GM21515 (cell line): ENCODE measurements at regions not wholly inside any gene's neighbourhood (a gene's known extent, or its start where the extent isn't known, plus 50 kb on each side); places are given as distances from the start of the nearest gene placed in this dataset.

Source experiments
- ATAC-seq: cut with Tn5 transposase; IDR thresholded peaks from one replicate; pipeline ENCODE4 v1.9.1; 2021; ENCODE audit not compliant: unreplicated experiment

DNA sequence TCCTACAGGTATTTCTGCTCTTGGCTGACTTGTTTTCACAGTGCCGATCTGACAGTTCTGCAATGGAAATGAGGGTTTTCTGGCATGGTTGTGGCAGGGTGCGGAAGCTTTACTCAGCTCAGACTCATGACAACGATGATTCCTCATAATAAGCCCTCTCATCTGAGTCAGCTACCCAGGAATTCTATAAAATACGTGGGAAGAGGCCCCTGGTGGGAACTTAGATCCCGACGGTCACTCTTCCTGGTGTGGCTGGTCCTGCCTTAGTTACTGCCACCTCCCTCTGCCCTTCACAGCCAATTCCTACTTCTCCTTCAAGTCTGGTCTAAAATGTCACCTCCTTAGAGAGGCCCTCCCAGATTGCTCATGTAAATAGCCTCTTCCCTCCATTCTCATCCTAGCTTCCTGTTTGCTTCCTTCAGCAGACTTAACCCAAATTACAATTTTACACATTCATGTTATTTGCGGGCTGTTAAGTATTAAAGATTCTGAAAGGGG, 104.2 kb upstream of the MAP1LC3B2 start:
- ATAC-seq: no peak

DNA sequence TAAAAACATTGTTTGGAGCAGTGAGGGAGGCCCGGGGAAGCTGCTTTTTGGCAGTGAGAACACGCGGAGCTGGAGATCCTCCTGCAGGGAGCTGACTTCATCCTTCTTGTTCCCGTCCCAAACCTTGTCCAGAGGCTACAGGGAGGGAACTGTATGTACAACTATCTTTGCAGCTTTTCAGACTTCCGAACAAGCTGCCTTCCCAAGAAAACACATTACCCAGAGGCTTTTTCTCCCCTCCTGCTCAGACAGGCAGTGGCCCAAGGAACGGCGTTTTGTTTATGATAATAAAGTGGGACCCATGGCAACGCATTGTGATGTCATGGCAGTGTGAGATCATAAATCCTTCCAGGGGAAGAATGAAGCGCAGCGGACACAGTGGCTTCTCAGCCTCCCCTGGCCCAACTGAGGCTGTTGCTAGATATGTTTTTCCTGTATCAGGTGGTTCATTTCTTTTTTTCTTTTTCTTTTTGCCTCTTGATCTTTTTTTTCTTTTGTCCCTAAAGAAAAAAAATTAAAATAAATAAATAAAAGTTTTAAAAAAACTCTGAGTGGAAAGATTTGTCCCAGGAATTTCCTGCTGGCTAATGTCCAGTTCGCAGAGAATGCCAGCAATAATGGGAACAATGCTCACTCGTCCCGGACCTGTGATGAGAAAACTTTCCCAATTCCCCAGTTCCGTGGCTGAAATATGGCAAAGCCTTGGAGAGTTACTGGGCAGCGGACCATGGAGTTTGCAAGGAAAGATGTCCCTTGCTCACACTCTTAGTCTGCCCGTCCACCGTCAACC, 103.4 kb upstream of the MAP1LC3B2 start:
- ATAC-seq: no peak

DNA sequence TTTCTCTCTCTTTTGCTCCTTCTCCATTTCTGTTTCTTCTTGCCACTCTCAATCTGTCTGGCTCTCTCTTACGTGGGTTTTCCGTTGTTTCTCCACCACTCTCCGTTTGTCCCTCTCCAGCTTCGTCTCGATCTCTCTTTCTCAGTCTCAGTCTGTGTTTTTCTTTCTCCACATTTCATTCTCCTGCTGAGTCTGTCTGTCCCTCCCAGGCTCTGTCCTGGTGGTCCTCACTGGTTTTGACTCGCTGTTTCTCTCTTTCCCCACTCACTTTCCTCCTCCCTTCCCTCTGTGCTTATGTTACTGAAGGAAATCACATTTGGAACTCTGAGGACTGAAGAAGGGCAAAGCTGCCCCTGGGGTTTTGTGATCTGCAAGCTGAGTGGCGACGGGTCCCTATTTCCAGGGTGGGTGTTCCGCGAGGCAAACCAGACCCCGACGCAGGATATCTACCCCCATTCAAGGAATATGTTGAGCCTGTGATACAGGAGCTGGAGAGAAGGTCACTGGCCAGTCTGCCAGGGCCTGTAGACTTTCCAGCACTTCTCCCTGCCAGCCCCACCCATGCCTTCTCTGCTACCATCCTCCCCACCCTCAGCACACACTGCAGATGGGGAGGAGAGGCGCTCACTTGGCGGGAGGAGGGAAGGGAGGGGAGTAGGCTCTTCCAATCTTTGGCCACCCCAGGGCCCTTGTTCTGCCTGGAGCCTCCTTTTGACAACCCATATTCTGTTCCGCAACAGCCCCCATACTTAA, 102.7 kb upstream of the MAP1LC3B2 start:
- no peak for ATAC-seq

DNA sequence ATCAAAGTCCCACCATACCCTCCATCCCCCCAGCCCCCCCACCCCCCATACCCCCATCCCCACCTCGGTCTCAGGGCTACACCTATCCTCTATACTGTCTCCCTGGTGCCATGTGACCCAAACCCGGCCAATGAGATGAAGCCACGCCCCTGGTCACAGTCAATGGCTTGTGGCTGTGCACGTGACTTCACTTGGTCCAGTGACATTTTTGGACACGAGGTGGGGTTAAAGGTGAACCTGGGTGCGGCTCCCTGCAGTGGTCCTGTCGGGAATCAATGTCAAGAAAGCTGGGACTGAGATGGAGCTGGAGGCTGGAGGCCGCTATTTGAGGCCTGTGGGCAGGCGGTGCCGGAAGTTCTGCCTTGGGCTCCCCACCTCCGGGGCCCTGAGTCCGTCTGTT, 100.7 kb upstream of the MAP1LC3B2 start:
- no peak for ATAC-seq

DNA sequence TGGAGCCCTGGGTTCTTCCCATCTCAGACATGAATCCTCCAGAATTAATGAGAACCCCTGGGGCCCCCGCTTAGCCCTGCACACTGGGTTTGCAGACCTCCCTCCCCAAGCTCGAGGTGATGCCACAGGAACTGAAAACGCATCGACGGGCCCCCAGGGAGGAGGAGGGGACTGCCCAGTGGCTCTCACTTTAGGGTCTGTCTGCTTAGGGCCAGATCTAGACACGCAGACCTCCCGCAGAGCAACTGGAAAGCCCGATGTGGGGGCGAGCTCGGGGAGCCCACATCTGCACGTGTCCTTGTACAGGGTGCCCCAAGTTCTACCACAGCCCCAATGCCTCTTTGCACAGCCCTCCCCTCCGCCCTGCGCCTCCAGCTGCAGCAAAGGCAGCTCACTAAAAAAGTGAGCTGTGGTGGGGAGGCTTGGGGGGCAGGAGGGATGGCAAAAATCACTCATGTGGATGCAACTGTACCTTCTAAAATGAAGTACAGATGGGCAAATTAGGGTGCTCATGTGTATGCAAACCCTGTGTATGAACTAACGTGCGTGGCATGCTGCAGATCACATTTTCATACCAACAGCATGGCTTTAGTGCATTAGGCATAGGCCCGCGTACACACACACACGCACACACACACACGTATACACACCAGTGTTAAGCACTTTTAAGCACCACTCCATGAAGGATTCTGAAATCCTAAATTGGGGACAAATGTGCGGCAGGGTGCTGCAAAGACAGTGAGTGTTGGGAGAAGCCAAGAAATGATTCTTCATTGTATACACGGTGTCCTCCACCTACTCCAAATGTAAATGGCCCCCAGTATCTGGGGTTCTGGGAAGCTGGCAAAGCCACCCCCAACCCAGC, 99.9 kb upstream of the MAP1LC3B2 start:
- no peak for ATAC-seq

- no peak for ATAC-seq
These were observed 99.1 kb upstream of the MAP1LC3B2 start for GRCh38 chr12:116459916-116460663.

DNA sequence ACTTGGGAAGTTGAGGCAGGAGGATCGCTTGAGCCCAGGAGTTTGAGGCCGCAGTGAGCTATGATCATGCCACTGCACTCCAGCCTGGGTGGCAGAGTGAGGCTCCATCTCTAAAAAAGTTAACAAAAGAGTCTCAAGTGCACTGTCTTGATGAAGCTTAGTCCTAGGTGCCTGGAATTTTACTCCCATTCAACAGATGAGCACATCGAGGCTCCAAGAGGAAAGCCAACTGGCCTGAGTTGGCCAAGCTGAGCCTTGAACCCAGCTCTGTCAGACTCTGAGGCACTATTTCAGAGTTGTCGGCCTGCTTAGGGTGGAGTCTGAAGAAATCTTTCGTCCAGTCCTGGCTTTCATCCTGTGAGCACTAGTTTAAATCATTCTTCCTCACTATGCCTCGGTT, 98.1 kb upstream of the MAP1LC3B2 start:
- no peak for ATAC-seq

DNA sequence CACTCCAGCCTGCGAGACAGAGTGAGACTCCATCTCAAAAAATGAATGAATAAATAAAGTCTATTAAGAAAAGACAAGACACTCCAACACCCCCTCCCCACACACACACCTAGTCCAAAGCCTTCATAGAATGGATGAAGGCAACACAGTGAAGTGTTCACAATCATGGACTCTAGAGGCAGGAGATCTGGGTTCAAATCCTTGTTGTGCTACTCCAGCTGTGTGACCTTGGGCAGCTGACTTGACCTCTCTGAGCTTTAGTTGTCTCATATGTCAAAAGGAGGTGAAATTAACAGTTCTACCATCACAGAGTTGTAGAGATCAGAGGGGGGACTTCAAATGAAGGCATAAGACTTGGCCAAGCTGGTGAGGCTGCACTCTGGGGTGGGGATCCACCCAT, 95.8 kb upstream of the MAP1LC3B2 start:
- ATAC-seq: no peak

GRCh38 chr12:116465407-116465806, 93.8 kb upstream of the MAP1LC3B2 start:
- ATAC-seq: no peak

DNA sequence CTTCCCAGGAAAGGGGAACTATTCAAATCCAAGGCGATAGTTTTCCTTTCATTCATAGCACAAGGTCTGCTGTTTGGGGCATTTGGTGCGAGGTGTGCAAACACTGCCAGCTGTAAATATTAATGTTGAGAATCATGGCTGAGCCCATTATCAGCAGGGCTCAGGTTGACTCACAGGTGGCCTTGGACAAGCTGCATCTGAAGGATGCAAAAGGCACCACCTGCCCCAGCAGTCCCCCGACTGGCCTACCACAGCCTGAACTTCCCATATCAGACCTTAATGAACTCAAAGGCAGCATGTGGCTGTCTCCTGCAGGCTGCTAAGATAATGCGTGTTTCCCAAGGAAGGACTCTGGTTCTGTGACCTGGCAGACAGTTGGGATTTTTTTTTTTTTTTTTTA, 93.3 kb upstream of the MAP1LC3B2 start:
- ATAC-seq: no peak

DNA sequence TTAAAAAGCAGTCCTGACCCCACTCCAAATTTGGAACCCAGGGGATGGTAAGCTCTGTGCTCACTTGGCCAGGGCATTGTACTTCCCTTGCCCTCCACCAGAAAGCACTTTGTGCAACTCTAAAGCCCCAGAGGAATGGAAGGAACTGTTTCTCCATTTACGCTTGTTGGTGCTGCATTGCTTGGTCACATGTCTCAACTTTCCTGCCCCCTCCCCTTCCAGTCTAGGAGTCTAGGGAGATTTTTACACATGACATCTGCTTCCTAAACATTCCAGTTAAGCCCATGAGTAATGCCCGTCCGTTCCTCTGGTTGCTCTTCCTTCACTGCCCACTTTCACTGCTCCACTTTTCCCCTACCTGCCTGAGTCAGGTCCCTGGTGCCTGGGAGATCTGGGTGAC, 92.6 kb upstream of the MAP1LC3B2 start:
- ATAC-seq: no peak

DNA sequence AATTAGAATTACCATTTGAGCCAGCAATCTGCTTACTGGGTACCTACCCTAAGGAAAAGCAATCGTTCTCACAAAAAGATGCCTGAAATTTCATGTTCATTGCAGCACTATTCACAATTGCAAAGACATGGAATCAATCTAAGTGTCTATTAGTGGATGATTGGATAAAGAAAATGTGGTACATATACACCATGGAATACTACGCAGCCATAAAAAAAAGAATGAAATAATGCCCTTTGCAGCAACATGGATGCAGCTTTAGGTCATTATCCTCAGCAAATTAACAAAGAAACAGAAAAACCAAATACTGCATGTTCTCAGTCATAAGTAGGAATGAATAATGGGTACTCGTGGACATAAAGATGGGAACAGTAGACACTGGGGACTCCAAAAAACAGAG, 89.8 kb upstream of the MAP1LC3B2 start:
- no peak for ATAC-seq

- ATAC-seq: no peak
These were observed 87.6 kb upstream of the MAP1LC3B2 start for GRCh38 chr12:116471544-116471943.

DNA sequence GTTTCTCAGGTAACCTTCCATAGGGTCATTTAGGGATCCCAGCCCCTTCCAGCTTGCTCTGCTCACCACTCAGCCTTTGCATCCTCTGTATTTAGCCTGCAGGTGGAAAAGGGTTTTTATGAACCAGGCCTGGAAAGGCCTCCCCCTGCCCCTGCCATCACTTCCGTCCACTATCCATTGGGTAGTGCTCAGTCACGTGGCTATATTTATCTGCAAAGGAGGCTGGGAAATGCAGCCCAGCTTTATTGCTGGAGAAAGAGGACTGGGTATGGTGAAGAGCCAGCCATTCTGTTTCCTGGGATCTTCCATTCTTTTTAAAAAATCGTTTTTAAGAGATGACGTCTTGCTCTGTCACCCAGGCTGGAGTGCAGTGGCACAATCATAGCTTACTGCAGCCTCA, 87.0 kb upstream of the MAP1LC3B2 start:
- no peak for ATAC-seq

GRCh38 chr12:116473416-116473815, 85.8 kb upstream of the MAP1LC3B2 start:
- no peak for ATAC-seq

GRCh38 chr12:116474331-116474730, 84.8 kb upstream of the MAP1LC3B2 start:
- ATAC-seq: no peak

- ATAC-seq: no peak
These were observed 84.3 kb upstream of the MAP1LC3B2 start for GRCh38 chr12:116474899-116475298.

GRCh38 chr12:116476227-116476822, 82.9 kb upstream of the MAP1LC3B2 start:
- ATAC-seq: no peak

- no peak for ATAC-seq
These were observed 80.9 kb upstream of the MAP1LC3B2 start for GRCh38 chr12:116478243-116478773.

DNA sequence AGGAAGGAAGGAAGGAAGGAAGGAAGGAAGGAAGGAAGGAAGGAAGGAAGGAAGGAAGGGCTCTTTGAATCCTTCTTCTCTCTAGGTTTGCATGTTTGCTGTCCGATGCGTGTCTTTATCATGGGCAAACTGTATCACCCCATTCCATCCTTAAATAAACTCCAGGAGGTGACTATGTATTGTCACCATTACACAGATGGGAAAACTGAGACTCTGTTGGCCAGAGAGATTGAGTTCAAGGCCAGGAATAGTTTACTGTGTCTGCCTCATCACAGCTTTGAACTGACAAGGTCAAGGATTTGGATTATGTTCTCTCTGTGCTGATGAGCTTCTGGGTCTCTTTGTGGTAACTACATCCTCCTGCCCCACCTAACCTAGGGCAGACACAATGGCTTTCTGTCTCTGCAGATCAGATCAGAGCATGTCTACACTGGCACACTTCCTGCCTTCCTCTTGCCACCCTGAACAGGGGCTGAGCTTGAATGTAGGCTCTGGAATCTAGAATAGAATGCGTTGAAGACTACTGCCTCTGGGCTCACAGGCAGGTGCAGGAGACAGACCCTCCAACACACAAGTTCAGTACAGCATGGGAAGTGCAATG, 78.9 kb upstream of the MAP1LC3B2 start:
- no peak for ATAC-seq
